OCI-LY1 (cell line): ENCODE measurements at regions not wholly inside any gene's neighbourhood (a gene's known extent, or its start where the extent isn't known, plus 50 kb on each side); places are given as distances from the start of the nearest gene placed in this dataset.

Source experiments
- H2AFZ ChIP-seq: fragments of 200-600 bp; sonication (generic), shearing (Covaris generic); 2 replicates; pipeline ENCODE4 v1.6.0; 2014; ENCODE audit warnings: antibody characterized with exemption, mild to moderate bottlenecking, low read length
- H3F3A ChIP-seq: fragments of 200-600 bp; sonication (generic), shearing (Covaris generic); 2 replicates; pipeline ENCODE4 v1.6.0; 2014; ENCODE audit warnings: mild to moderate bottlenecking, antibody characterized with exemption, low read length, moderate library complexity; ENCODE audit not compliant: insufficient read depth
- H3K27ac ChIP-seq: fragments of 200-600 bp; sonication (generic); 2 replicates; pipeline ENCODE4 v1.5.1; 2014; ENCODE audit warnings: low read length, mixed run types, mild to moderate bottlenecking, low read depth; ENCODE audit not compliant: poor library complexity, severe bottlenecking
- H3K27me3 ChIP-seq: fragments of 200-600 bp; sonication (generic); 2 replicates; pipeline ENCODE4 v1.6.0; 2014; ENCODE audit warnings: antibody characterized with exemption, mild to moderate bottlenecking, low read length, moderate library complexity; ENCODE audit not compliant: insufficient read depth
- H3K36me3 ChIP-seq: fragments of 200-600 bp; sonication (generic); 2 replicates; pipeline ENCODE4 v1.6.1; 2014; ENCODE audit warnings: mild to moderate bottlenecking, antibody characterized with exemption, low read length, moderate library complexity, mixed read lengths; ENCODE audit not compliant: insufficient read depth
- H3K4me1 ChIP-seq: fragments of 200-600 bp; sonication (generic); 2 replicates; pipeline ENCODE4 v1.5.1; 2014; ENCODE audit warnings: mild to moderate bottlenecking, low read length, moderate library complexity; ENCODE audit not compliant: insufficient read depth, severe bottlenecking
- H3K4me2 ChIP-seq: fragments of 200-600 bp; sonication (generic), shearing (Covaris generic); 2 replicates; pipeline ENCODE4 v1.6.1; 2014; ENCODE audit warnings: low read length
- H3K4me3 ChIP-seq: fragments of 200-600 bp; sonication (generic); 2 replicates; pipeline ENCODE4 v1.5.1; 2014; ENCODE audit warnings: low read length, low read depth, mild to moderate bottlenecking, mixed read lengths; ENCODE audit not compliant: poor library complexity, severe bottlenecking
- H3K79me2 ChIP-seq: fragments of 200-600 bp; shearing (Covaris generic); 2 replicates; pipeline ENCODE4 v1.6.1; 2016; ENCODE audit warnings: mixed run types, low read length, mixed read lengths; ENCODE audit not compliant: insufficient read depth
- H3K9ac ChIP-seq: fragments of 200-600 bp; sonication (generic), shearing (Covaris generic); 2 replicates; pipeline ENCODE4 v1.6.1; 2014; ENCODE audit warnings: mild to moderate bottlenecking, low read length, mixed read lengths
- H3K9me2 ChIP-seq: fragments of 200-600 bp; sonication (generic), shearing (Covaris generic); 2 replicates; pipeline ENCODE4 v1.6.1; 2014; ENCODE audit warnings: low read depth, mild to moderate bottlenecking, low read length, mixed read lengths
- H3K9me3 ChIP-seq: fragments of 200-600 bp; shearing (Covaris generic); 2 replicates; pipeline ENCODE4 v1.6.1; 2014; ENCODE audit warnings: low read length, mixed read lengths
- H4K20me1 ChIP-seq: fragments of 200-600 bp; sonication (generic), shearing (Covaris generic); 2 replicates; pipeline ENCODE4 v1.6.0; 2016; ENCODE audit warnings: mild to moderate bottlenecking, low read length; ENCODE audit not compliant: insufficient read depth
- EZH2 ChIP-seq: fragments of 200-600 bp; sonication (generic), shearing (Covaris generic); IDR thresholded peaks from 2 replicates; pipeline ENCODE4 v1.8.0; 2017; ENCODE audit warnings: borderline replicate concordance, mixed run types, mild to moderate bottlenecking, antibody characterized with exemption, low read length, moderate library complexity, mixed read lengths
- TF ChIP-seq, protein P1 (sequence below): fragments of 200-600 bp; sonication (generic), shearing (Covaris generic); IDR thresholded peaks from 2 replicates; pipeline ENCODE4 v1.5.1; 2017; ENCODE audit warnings: mild to moderate bottlenecking, antibody characterized with exemption, low read length, moderate library complexity, mixed read lengths

DNA sequence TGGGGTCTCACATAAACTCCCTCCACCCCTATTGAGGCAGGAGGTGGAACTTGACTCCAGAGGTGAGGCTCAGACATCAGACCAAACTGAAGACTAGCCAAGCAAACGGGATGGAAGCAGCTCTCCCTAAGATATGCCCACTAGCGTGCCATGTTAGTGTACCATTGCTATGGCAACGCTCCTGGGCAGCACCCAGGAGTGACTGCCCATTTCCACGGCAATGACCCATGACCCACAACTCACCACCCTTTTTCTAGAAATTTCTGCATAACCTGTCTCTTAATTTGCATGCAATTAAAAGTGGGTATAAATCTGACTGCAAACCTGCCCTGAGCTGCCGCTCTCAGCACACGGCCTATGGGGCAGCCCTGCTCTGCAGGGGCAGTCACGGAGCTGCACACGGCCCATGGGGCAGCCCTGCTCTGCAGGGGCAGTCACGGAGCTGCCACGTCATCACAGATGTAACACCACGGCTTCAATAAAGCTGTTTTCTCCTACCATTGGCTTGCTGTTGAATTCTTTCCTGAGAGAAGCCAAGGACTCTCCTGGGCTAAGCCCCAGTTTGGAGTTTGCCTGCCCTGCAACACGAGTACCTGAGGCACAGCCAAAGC lies 164.3 kb downstream of the RBFOX3 start:
- Histone ChIP-seq H3K27ac (no peak overlapping the region), H3K4me1 (no peaks in the 10 kb centered on the region), H3F3A (no peaks in the 10 kb centered on the region), H3K79me2 (no peaks in the 10 kb centered on the region), H4K20me1 (no peaks in the 10 kb centered on the region), H3K27me3 (peaks cover 13% of the 10 kb centered on the region; the same call in 1 of the 2 replicates), H3K4me2 (no peak overlapping the region), H2AFZ (no peak overlapping the region), H3K36me3 (no peaks in the 10 kb centered on the region), H3K9me2 (no peaks in the 10 kb centered on the region), H3K4me3 (no peak overlapping the region), H3K9ac (no peak overlapping the region), H3K9me3 (no peaks in the 10 kb centered on the region)
- TF ChIP-seq, protein P1, sequence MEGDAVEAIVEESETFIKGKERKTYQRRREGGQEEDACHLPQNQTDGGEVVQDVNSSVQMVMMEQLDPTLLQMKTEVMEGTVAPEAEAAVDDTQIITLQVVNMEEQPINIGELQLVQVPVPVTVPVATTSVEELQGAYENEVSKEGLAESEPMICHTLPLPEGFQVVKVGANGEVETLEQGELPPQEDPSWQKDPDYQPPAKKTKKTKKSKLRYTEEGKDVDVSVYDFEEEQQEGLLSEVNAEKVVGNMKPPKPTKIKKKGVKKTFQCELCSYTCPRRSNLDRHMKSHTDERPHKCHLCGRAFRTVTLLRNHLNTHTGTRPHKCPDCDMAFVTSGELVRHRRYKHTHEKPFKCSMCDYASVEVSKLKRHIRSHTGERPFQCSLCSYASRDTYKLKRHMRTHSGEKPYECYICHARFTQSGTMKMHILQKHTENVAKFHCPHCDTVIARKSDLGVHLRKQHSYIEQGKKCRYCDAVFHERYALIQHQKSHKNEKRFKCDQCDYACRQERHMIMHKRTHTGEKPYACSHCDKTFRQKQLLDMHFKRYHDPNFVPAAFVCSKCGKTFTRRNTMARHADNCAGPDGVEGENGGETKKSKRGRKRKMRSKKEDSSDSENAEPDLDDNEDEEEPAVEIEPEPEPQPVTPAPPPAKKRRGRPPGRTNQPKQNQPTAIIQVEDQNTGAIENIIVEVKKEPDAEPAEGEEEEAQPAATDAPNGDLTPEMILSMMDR: no peak

DNA sequence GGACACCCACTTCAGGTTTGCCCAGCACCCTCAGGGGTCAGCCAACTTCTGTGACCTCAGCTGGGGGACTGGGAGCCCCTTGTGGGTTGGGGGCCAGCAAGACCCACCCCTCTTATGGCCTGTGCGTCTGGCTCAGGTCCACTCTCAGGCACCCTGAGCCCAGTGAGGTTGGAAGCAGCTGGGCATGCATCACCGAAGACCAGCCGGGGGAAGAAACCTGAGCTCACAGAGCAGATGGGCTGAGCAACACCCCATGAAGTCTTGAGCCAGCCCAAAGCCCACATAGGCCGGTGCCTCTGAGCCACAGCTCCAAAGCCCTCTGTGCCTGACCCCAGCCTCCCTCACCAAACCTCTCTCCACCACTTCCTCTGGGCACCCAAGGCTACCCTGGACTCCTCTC lies 166.7 kb downstream of the RBFOX3 start:
- Histone ChIP-seq H3K36me3 (no peaks in the 10 kb centered on the region), H3K4me1 (no peaks in the 10 kb centered on the region), H2AFZ (no peak overlapping the region), H3K27me3 (peaks cover 13% of the 10 kb centered on the region; the same call in 1 of the 2 replicates), H3K9me2 (no peaks in the 10 kb centered on the region), H3K9me3 (no peaks in the 10 kb centered on the region), H4K20me1 (no peaks in the 10 kb centered on the region), H3K4me2 (no peak overlapping the region), H3K9ac (no peak overlapping the region), H3F3A (no peaks in the 10 kb centered on the region), H3K27ac (no peak overlapping the region), H3K4me3 (no peak overlapping the region), H3K79me2 (no peaks in the 10 kb centered on the region)
- no peak for TF ChIP-seq EZH2
- TF ChIP-seq, protein P1: no peak

DNA sequence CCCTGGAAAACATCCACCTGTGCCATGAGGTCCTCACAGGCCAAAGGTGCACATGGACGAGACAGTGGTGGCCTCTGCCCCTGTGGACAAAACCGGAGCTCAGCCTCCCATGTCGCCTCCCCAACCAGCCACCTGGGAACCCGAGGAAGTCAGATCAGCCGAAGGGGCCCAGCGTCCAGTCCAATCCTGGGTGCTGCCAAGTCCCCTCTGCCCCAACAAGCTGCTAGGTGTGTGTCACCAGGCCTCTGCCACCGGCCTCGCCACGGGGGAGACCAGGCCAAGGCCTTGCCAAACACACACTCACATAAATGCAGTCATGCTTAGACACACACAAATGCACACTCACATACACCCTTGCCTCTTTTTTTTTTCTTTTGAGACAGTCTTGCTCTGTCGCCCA lies 167.8 kb downstream of the RBFOX3 start:
- Histone ChIP-seq H3K4me1 (no peaks in the 10 kb centered on the region), H3K9me2 (no peaks in the 10 kb centered on the region), H3K4me2 (no peak overlapping the region), H3K27ac (no peak overlapping the region), H3K27me3 (peaks cover 13% of the 10 kb centered on the region; the same call in 1 of the 2 replicates), H3K79me2 (no peaks in the 10 kb centered on the region), H2AFZ (no peak overlapping the region), H4K20me1 (no peaks in the 10 kb centered on the region), H3K9ac (no peak overlapping the region), H3K9me3 (no peaks in the 10 kb centered on the region), H3F3A (no peaks in the 10 kb centered on the region), H3K4me3 (no peak overlapping the region), H3K36me3 (no peaks in the 10 kb centered on the region)
- TF ChIP-seq, protein P1: no peak
- no peak for TF ChIP-seq EZH2
